H1 (cell line): ENCODE measurements at regions not wholly inside any gene's neighbourhood (a gene's known extent, or its start where the extent isn't known, plus 50 kb on each side); places are given as distances from the start of the nearest gene placed in this dataset.
A peak's percentile ranks its signal among the peaks of the same experiment; 100 is the strongest.

ENCODE experiments used
- CTCF ChIA-PET: fragments of 300-600 bp; sonication (Branson Sonifier 250); formaldehyde crosslinking; loops from one replicate; lab custom pipeline; 2021; ENCODE audit not compliant: partially characterized antibody; lab: Charles Lee
- POLR2A ChIA-PET: fragments of 300-600 bp; sonication (Branson Sonifier 250); formaldehyde crosslinking; loops from one replicate; lab custom pipeline; 2021; ENCODE audit warnings: inconsistent platforms; ENCODE audit not compliant: partially characterized antibody; lab: Charles Lee
- DNase-seq, 2 experiments: peaks; one replicate each; pipeline versions ENCODE4 v3.0.0 to v3.0.0-alpha.2; 2010 to 2022; ENCODE audit warnings: low spot score in 2 of 2, low read depth in 1 of 2, mixed read lengths in 1 of 2
- FAIRE-seq: peaks from 2 replicates; lab custom pipeline; 2011; peaks lifted over from hg19 to GRCh38; lab: Jason Lieb, UNC
- H2AFZ ChIP-seq: 2 replicates; pipeline ENCODE4 v1.8.1; 2012; ENCODE audit warnings: low read length, inconsistent platforms
- H2AK5ac ChIP-seq: 2 replicates; pipeline ENCODE4 v1.6.1; 2013; ENCODE audit warnings: low read depth, low read length
- H2BK120ac ChIP-seq: replicated peaks from 2 replicates; pipeline ENCODE3; 2013; ENCODE audit warnings: low read depth, low read length, inconsistent platforms
- H2BK12ac ChIP-seq: 2 replicates; pipeline ENCODE4 v1.6.1; 2013; ENCODE audit warnings: low read depth, low read length
- H2BK15ac ChIP-seq: 2 replicates; pipeline ENCODE4 v1.6.1; 2013; ENCODE audit warnings: low read length
- H2BK20ac ChIP-seq: 2 replicates; pipeline ENCODE4 v1.6.1; 2013; ENCODE audit warnings: low read length
- H2BK5ac ChIP-seq: 2 replicates; pipeline ENCODE4 v1.6.1; 2013; ENCODE audit warnings: low read depth, low read length
- H3K14ac ChIP-seq: 2 replicates; pipeline ENCODE4 v1.6.1; 2013; ENCODE audit warnings: inconsistent platforms; ENCODE audit not compliant: insufficient read length
- H3K18ac ChIP-seq: 2 replicates; pipeline ENCODE4 v1.6.1; 2013; ENCODE audit warnings: low read length; ENCODE audit errors: extremely low read depth
- H3K23ac ChIP-seq: 2 replicates; pipeline ENCODE4 v1.6.1; 2013; ENCODE audit warnings: inconsistent platforms; ENCODE audit not compliant: insufficient read length
- H3K23me2 ChIP-seq: 2 replicates; pipeline ENCODE4 v1.6.1; 2013; ENCODE audit warnings: low read depth, low read length
- H3K27ac ChIP-seq: 2 replicates; pipeline ENCODE4 v1.6.1; 2011; ENCODE audit warnings: low read depth, low read length, inconsistent platforms
- H3K27me3 ChIP-seq, 4 experiments: replicated peaks in 1 of 4; 1 replicate in 1 of 4; 2 replicates in 3 of 4; pipeline versions ENCODE4 v1.6.1 to v1.8.1; 2011 to 2013; ENCODE audit warnings: low read length in 3 of 4, mild to moderate bottlenecking in 3 of 4, inconsistent platforms in 2 of 4, mixed read lengths in 2 of 4, moderate library complexity in 1 of 4; ENCODE audit not compliant: control insufficient read depth in 3 of 4, insufficient read depth in 3 of 4; ENCODE audit errors: extremely low read depth in 1 of 4
- H3K36me3 ChIP-seq, 4 experiments: 2 replicates each; pipeline versions ENCODE4 v1.6.1 to v1.8.1; 2011 to 2013; ENCODE audit warnings: mild to moderate bottlenecking in 4 of 4, low read length in 3 of 4, moderate library complexity in 2 of 4, control low read depth in 1 of 4, inconsistent platforms in 1 of 4; ENCODE audit not compliant: insufficient read depth in 4 of 4, control insufficient read depth in 2 of 4
- H3K4ac ChIP-seq: replicated peaks from 2 replicates; pipeline ENCODE3; 2013; ENCODE audit warnings: low read length, low read depth, mixed read lengths, inconsistent platforms; ENCODE audit not compliant: insufficient read length
- H3K4me1 ChIP-seq, 4 experiments: replicated peaks in 1 of 4; 1 replicate in 1 of 4; 2 replicates in 3 of 4; pipeline versions ENCODE4 v1.6.1 to v1.8.1; 2011 to 2013; ENCODE audit warnings: low read length in 3 of 4, inconsistent platforms in 2 of 4, mixed read lengths in 1 of 4; ENCODE audit not compliant: insufficient read depth in 4 of 4, control insufficient read depth in 3 of 4
- H3K4me2 ChIP-seq, 2 experiments: 2 replicates each; pipeline versions ENCODE4 v1.6.1 to v1.8.1; 2011 to 2013; ENCODE audit warnings: low read depth in 2 of 2, low read length in 2 of 2, control low read depth in 1 of 2, inconsistent platforms in 1 of 2, mild to moderate bottlenecking in 1 of 2; ENCODE audit not compliant: insufficient read depth in 1 of 2
- H3K4me3 ChIP-seq, 4 experiments: fragments of 200-600, 300-600 bp in 1 of 4; sonication (generic), shearing (Covaris generic), sonication (Bioruptor Twin) in 1 of 4; 2 replicates each; pipeline versions ENCODE4 v1.5.1 to v1.8.1; 2011 to 2016; ENCODE audit warnings: low read length in 4 of 4, low read depth in 3 of 4, control low read depth in 2 of 4, inconsistent platforms in 2 of 4, mild to moderate bottlenecking in 2 of 4, mixed read lengths in 1 of 4, moderate library complexity in 1 of 4; ENCODE audit not compliant: insufficient read depth in 2 of 4; ENCODE audit errors: extremely low read depth in 1 of 4
- H3K56ac ChIP-seq: replicated peaks from 2 replicates; pipeline ENCODE3; 2013; ENCODE audit warnings: low read depth, mild to moderate bottlenecking, mixed read lengths, low read length, inconsistent platforms; ENCODE audit not compliant: insufficient read length
- H3K79me1 ChIP-seq: 2 replicates; pipeline ENCODE4 v1.6.1; 2013; ENCODE audit warnings: low read depth, low read length, control low read depth
- H3K79me2 ChIP-seq, 2 experiments: 2 replicates each; pipeline versions ENCODE4 v1.6.1 to v1.8.1; 2012 to 2013; ENCODE audit warnings: low read length in 2 of 2, mild to moderate bottlenecking in 2 of 2, inconsistent platforms in 1 of 2; ENCODE audit not compliant: insufficient read depth in 2 of 2, control insufficient read depth in 1 of 2
- H3K9ac ChIP-seq, 4 experiments: replicated peaks in 1 of 4; 1 replicate in 1 of 4; 2 replicates in 3 of 4; pipeline versions ENCODE4 v1.6.1 to v1.8.1; 2011 to 2013; ENCODE audit warnings: low read depth in 3 of 4, low read length in 3 of 4, control low read depth in 2 of 4, mild to moderate bottlenecking in 2 of 4, moderate library complexity in 2 of 4, inconsistent platforms in 1 of 4; ENCODE audit errors: extremely low read depth in 1 of 4
- H3K9me3 ChIP-seq, 2 experiments: 2 replicates each; pipeline versions ENCODE4 v1.6.1 to v1.8.1; 2012 to 2013; ENCODE audit warnings: mild to moderate bottlenecking in 2 of 2, moderate library complexity in 2 of 2, control low read depth in 1 of 2, inconsistent platforms in 1 of 2, low read depth in 1 of 2, low read length in 1 of 2, mixed read lengths in 1 of 2; ENCODE audit not compliant: insufficient read depth in 2 of 2
- H4K20me1 ChIP-seq, 2 experiments: replicated peaks in 1 of 2; 2 replicates each; pipeline versions ENCODE3 to v1.8.1; 2011 to 2013; ENCODE audit warnings: inconsistent platforms in 2 of 2, low read length in 2 of 2, mild to moderate bottlenecking in 1 of 2; ENCODE audit not compliant: insufficient read depth in 2 of 2, control insufficient read depth in 1 of 2
- H4K5ac ChIP-seq: 2 replicates; pipeline ENCODE4 v1.6.1; 2013; ENCODE audit warnings: low read length, low read depth, mixed read lengths, inconsistent platforms; ENCODE audit not compliant: insufficient read length
- H4K8ac ChIP-seq: 2 replicates; pipeline ENCODE4 v1.8.0; 2013; ENCODE audit warnings: mild to moderate bottlenecking, moderate library complexity, low read length, inconsistent platforms; ENCODE audit not compliant: insufficient read depth; ENCODE audit errors: extremely low read depth
- H4K91ac ChIP-seq: replicated peaks from 2 replicates; pipeline ENCODE3; 2013; ENCODE audit warnings: low read length, mixed read lengths, inconsistent platforms; ENCODE audit not compliant: insufficient read length
- CHD2 ChIP-seq: IDR thresholded peaks from 2 replicates; pipeline ENCODE4 v1.6.1; 2012; ENCODE audit warnings: low read length, improper control_type of control experiment
- POLR2AphosphoS5 ChIP-seq: IDR thresholded peaks from 2 replicates; pipeline ENCODE4 v1.6.1; 2011; ENCODE audit warnings: low read depth, low read length
- USF2 ChIP-seq: IDR thresholded peaks from 2 replicates; pipeline ENCODE4 v1.6.1; 2011; ENCODE audit warnings: low read length, improper control_type of control experiment
- WGBS, 2 experiments: shearing (Covaris generic) in 1 of 2; methylation state at CpG; one replicate each; pipeline versions ENCODE4 v1.1.6 to v1.1.7; 2013 to 2015; ENCODE audit warnings: low lambda C conversion rate in 2 of 2, mixed read lengths in 2 of 2, inconsistent platforms in 1 of 2, low coverage in 1 of 2, missing lambda C conversion rate in 1 of 2; ENCODE audit not compliant: insufficient replicate concordance in 2 of 2, insufficient coverage in 1 of 2, insufficient read length in 1 of 2; ENCODE audit errors: extremely low coverage in 1 of 2, missing lambda C conversion rate in 1 of 2; 5-methylcytosine and 5-hydroxymethylcytosine counted together

GRCh38 chr3:87801409-87801808, 257.4 kb downstream of the CGGBP1 start:
- Histone ChIP-seq H2BK5ac (no peak overlapping the region), H3K9ac (no peak overlapping the region), H2AFZ (no peak overlapping the region; the same call in 1 of the 2 replicates), H2AK5ac (no peak overlapping the region), H3K27ac (no peak overlapping the region), H3K23ac (no peak overlapping the region), H4K20me1 (no peaks in the 10 kb centered on the region), H3K14ac (no peak overlapping the region), H2BK120ac (no peak overlapping the region), H2BK20ac (no peak overlapping the region), H3K27me3 (peaks cover 0 to 2% (median 0%) of the 10 kb centered on the region in 4 experiments; a peak in 1 of 7 replicates), H2BK15ac (no peak overlapping the region), H3K4me2 (no peak overlapping the region; a peak in 1 of 4 replicates), H3K4ac (no peak overlapping the region), H3K9me3 (no peaks in the 10 kb centered on the region), H3K36me3 (no peaks in the 10 kb centered on the region), H4K91ac (no peak overlapping the region), H2BK12ac (no peak overlapping the region), H3K79me2 (no peaks in the 10 kb centered on the region), H4K8ac (no peak overlapping the region), H3K56ac (no peak overlapping the region), H3K4me1 (no peaks in the 10 kb centered on the region; a peak in 1 of 7 replicates), H3K79me1 (no peaks in the 10 kb centered on the region; the same call in 1 of the 2 replicates), H4K5ac (no peak overlapping the region), H3K18ac (no peak overlapping the region), H3K23me2 (no peaks in the 10 kb centered on the region), H3K4me3 (no peak overlapping the region)
- 71% methylated on average over 5 of the region's 5 CpGs; no CpG with 5 or more reads in 1 of the 2 experiments for WGBS, 2 experiments
- POLR2A ChIA-PET = no interaction called here
- no peak for TF ChIP-seq USF2
- no peak for TF ChIP-seq POLR2AphosphoS5
- TF ChIP-seq CHD2 = no peak
- FAIRE-seq (peak; percentile 72), DNase-seq (no peak)
- CTCF ChIA-PET = interaction anchor here (0.8 kb wide), 1 partner anchor 29 kb away, joined by 3 read pairs; no protein-coding TSS in a partner anchor
